ENCODE measurements at regions not wholly inside any gene's neighbourhood (a gene's known extent, or its start where the extent isn't known, plus 50 kb on each side); places are given as distances from the start of the nearest gene placed in this dataset.

DNA sequence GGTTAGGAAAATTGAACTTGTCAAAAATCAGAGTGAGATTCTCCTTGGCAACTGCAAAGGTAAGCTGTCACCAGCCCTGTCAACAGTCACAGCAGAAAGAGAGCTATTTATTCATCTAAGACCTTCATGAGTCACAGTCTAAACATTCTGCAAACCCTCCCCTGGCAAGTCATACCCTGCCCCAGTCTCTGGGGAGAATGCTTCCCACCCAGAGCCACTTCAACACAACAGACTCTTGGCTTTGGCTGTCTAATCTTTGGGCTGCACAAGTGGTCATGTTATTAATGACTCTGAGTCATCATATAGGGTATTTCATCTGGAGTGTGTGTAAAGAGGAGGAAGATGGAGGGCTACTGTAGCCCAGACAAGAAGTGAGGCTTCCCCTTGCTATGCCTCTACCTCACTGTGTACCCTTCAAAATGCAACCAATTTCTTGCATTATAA, 153.4 kb downstream of the CCDC34 start:
- peaks cover 20% of the 10 kb centered on the region for H3K4me1 ChIP-seq
- intact Hi-C loops (cut with DNase I) = no loop called here
- ATAC-seq (peak; percentile 41), DNase-seq (peak in 2 of 4 donors; percentile 27 to 57)
- H3K36me3 ChIP-seq (replicated peaks in 1 of 2; ENCODE audit: insufficient read depth in 1 of 2, low read depth in 2 of 2) = no peaks in the 10 kb centered on the region
- no peaks in the 10 kb centered on the region for H3K27me3 ChIP-seq
- H3K9me3 ChIP-seq = no peaks in the 10 kb centered on the region
- TF ChIP-seq POLR2A (IDR thresholded peaks at IDR 0.05) = no peak
- TF ChIP-seq, protein P1, sequence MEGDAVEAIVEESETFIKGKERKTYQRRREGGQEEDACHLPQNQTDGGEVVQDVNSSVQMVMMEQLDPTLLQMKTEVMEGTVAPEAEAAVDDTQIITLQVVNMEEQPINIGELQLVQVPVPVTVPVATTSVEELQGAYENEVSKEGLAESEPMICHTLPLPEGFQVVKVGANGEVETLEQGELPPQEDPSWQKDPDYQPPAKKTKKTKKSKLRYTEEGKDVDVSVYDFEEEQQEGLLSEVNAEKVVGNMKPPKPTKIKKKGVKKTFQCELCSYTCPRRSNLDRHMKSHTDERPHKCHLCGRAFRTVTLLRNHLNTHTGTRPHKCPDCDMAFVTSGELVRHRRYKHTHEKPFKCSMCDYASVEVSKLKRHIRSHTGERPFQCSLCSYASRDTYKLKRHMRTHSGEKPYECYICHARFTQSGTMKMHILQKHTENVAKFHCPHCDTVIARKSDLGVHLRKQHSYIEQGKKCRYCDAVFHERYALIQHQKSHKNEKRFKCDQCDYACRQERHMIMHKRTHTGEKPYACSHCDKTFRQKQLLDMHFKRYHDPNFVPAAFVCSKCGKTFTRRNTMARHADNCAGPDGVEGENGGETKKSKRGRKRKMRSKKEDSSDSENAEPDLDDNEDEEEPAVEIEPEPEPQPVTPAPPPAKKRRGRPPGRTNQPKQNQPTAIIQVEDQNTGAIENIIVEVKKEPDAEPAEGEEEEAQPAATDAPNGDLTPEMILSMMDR (IDR thresholded peaks at IDR 0.05) = no peak
- no peak overlapping the region for H3K4me3 ChIP-seq
- peak overlapping the region in 1 of 4 donors; percentile 30 for H3K27ac ChIP-seq

DNA sequence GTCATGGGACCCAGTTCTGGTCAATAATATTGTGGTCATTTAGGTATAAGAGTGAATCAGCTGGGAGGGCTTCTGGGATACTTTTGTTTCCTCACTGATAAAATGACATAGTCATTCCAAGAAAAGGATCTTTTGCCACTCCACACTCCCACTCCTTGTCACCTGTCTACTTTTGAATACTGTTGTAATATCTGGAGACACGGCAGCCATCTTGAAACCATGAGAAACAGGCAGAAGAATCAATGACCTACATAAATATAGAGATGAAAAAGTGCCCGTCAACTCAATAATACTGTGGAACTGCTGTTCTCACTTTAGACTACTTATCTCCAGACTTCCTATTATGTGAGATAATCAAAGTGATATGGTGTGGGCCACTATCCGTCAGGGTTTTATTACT, 154.2 kb downstream of the CCDC34 start:
- 78 to 89% methylated on average over 3 of the region's 3 CpGs for WGBS, 2 donors
- DNase-seq (no peak), ATAC-seq (no peak)
- Histone ChIP-seq H3K36me3 (replicated peaks in 1 of 2; ENCODE audit: insufficient read depth in 1 of 2, low read depth in 2 of 2) (no peaks in the 10 kb centered on the region), H3K9me3 (no peaks in the 10 kb centered on the region), H3K4me1 (peaks cover 20% of the 10 kb centered on the region), H3K27ac (no peak overlapping the region), H3K4me3 (no peak overlapping the region), H3K27me3 (no peaks in the 10 kb centered on the region)
- intact Hi-C loops (cut with DNase I) = no loop called here
- TF ChIP-seq POLR2A (IDR thresholded peaks at IDR 0.05) = no peak
- TF ChIP-seq, protein P1 (IDR thresholded peaks at IDR 0.05) = no peak

DNA sequence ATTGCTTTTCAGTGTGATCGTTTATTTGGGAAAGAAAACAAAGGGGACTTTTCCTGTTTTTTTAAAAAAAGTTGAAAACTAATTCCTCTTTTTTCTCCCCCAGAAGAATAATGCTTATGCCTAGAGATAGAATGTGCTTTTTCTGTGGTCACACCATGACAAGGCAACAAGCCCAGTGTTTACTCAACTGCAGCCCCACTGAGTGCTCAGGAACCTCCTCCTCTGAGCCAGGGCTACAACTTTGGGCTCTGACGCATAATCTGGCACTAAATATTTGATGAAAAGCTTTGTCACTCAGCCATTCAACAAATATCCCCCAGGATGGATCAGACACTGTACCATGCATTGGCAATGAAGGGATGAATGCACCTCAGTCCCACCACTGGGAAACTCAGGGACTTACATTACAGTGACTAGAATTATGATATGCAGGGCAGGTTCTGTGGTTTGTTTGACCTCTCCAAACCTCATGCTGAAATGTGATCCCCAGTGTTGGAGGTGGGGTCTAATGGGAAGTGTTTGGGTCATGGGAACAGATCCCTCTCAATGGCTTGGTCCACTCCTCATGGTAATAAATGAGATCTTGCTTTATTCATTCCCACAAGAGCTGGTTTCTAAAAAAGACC, 155.9 kb downstream of the CCDC34 start:
- Histone ChIP-seq H3K9me3 (no peaks in the 10 kb centered on the region), H3K27me3 (no peaks in the 10 kb centered on the region), H3K4me1 (peaks cover 16% of the 10 kb centered on the region), H3K27ac (no peak overlapping the region), H3K36me3 (replicated peaks in 1 of 2; ENCODE audit: insufficient read depth in 1 of 2, low read depth in 2 of 2) (no peaks in the 10 kb centered on the region), H3K4me3 (no peak overlapping the region)
- TF ChIP-seq POLR2A (IDR thresholded peaks at IDR 0.05) = no peak
- TF ChIP-seq, protein P1 (IDR thresholded peaks at IDR 0.05) = no peak
- ATAC-seq (no peak), DNase-seq (no peak)
- 89 to 93% methylated on average over 2 of the region's 2 CpGs for WGBS, 2 donors
- intact Hi-C loops (cut with DNase I) = no loop called here

DNA sequence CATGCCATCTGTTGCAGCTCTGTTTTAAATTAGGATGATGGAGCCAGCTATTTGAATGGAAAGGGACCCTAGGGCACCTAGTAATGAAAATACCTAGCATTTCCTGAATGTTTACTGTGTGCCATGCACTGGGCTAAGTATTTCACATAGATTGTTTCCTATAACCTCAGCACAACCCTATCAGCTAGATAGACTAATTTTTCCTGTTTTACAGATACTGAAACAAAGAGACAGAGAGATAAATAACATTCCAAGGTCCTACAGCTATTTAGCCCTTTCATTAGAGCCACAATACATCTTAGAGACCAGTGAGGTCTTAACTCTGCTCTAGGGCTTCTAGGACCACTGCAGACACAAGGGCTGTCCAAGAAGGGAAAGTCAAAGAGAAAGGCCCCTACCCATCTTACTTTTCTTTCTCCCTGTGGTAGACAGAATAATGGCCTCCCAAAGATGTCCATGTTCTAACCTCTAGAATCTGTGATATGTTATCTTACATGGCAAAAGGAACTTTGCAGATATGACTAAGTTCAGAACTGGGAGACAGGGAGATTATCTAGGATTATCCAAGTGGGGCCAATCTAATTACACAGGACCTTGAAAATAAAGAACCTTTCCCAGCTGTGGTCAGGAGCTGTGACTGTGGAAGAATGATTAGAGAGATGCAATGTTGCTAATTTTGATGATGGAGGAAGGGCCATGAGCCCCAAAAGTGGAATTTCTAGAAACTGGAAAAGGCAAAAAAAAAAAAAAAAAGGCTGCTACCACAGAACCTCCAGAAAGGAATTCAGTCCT, 157.0 kb downstream of the CCDC34 start:
- Histone ChIP-seq H3K4me1 (peaks cover 27% of the 10 kb centered on the region), H3K9me3 (no peaks in the 10 kb centered on the region), H3K27ac (no peak overlapping the region), H3K36me3 (replicated peaks in 1 of 2; ENCODE audit: insufficient read depth in 1 of 2, low read depth in 2 of 2) (no peaks in the 10 kb centered on the region), H3K4me3 (no peak overlapping the region), H3K27me3 (no peaks in the 10 kb centered on the region)
- DNase-seq (no peak), ATAC-seq (no peak)
- intact Hi-C loops (cut with DNase I) = no loop called here
- TF ChIP-seq, protein P1 (IDR thresholded peaks at IDR 0.05) = no peak
- no peak for TF ChIP-seq POLR2A (IDR thresholded peaks at IDR 0.05)
